Renal pelvis (tissue), 1 donor: ENCODE measurements at regions not wholly inside any gene's neighbourhood (a gene's known extent, or its start where the extent isn't known, plus 50 kb on each side); places are given as distances from the start of the nearest gene placed in this dataset.
"Not testable (repeated sequence)": the region's sequence is repeated elsewhere in the genome, so short reads cannot be mapped to it uniquely, and the experiment has no call there.

Source experiments
- DNase-seq: peaks from one replicate; pipeline ENCODE4 v3.0.0-alpha.2; 2013

DNA sequence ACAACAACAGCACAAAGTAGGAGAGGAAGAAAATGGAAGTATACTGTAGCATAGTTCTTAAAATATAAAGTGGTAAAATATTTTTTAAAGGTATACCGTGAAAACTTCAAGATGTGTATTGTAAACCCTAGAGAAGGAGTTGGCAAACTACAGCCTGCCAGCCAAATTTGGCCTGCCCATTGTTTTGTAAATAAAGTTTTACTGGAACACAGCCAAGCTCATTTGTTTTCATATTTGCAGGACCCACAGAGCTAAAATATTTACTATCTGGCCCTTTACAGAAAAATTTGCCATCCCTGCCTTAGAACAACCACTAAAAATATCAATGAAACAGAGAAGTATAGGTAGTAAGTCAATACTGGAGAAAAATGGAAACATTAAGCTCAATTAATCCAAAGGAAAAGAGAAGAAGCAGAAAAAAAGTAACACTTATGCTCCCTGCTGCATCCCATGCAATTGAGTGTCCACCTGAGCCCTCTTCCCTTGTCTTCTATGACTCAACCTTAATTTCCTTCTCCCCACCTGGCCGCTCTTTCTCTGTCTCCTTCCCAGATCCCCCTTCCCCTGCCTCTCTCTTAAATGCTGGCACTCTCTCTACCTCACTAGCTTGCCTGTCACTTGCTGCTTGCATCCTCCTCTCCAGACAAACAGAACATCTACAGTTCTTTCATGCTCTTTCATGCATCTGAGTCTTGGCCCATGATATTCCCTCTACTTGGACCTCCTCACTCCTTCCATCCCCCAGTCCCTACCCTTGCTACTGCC is 50.6 kb upstream of the FER start:
- no peak for DNase-seq

DNA sequence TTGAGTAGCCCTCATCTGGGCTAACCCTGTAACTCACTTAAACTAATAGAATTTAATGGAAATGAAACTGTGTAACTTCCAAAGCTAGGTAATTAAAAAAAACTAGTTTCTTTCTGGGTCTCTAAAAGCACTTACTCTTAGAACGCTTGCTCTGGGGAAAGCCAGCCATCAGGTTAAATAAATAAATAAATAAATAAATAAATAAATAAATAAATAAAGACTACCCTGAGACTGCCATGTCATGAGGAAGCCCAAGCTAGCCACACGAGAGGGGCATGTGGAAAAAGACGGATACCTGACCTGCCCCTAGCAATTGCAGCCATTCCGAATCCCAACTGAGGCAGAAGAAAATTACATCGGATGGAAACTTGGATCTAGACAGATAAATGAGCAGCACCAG is 51.3 kb upstream of the FER start:
- DNase-seq = no peak

DNA sequence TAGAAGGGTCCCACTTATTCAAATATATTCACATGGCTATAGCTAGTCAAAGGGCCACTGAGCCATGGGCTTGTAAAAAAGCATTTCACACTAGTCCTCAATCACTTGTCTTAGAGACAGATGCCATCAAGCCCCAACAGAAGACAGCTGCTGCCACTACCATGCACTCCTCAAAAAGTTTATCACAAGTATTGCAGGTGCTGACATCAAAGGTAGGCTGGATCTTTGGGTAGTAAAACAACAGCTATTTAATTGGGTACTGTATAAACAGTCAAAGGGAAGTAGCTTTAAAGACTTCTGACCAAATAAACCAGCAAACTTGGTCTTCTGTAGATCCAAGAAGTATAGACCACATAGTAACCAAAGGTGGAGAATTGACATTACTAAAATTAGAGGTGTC is 59.2 kb upstream of the FER start:
- no peak for DNase-seq

DNA sequence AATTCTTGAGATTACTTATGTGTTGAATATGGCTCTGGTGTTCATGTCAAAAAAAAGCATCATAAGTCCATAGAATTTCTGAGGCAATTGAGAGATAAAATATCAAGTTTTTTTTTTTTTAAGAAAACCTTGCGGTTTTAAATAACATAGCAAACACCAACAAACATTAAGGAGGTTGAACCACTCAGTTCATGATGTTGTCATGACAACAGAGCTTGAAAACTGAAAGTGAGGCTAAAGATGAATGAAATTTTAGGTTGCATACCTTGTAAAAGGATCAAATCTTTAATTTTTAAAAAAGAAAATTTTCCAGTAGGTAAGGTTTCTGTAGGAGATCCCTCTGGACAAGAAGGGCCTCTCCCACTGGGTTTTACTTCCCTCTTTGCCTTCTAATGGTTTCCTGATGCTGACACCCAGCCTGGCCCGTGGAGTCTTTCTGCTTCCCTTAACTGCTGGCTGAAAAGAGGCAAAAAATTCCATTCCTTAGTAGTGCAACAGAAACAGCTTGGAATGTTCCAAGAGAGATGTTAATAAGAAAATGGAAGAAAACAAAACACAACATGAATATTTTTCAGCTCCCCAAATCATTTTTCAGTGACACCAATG is 60.0 kb upstream of the FER start:
- no peak for DNase-seq

- no peak for DNase-seq
Measured at GRCh38 chr5:108686676-108687075, 61.0 kb upstream of the FER start.

DNA sequence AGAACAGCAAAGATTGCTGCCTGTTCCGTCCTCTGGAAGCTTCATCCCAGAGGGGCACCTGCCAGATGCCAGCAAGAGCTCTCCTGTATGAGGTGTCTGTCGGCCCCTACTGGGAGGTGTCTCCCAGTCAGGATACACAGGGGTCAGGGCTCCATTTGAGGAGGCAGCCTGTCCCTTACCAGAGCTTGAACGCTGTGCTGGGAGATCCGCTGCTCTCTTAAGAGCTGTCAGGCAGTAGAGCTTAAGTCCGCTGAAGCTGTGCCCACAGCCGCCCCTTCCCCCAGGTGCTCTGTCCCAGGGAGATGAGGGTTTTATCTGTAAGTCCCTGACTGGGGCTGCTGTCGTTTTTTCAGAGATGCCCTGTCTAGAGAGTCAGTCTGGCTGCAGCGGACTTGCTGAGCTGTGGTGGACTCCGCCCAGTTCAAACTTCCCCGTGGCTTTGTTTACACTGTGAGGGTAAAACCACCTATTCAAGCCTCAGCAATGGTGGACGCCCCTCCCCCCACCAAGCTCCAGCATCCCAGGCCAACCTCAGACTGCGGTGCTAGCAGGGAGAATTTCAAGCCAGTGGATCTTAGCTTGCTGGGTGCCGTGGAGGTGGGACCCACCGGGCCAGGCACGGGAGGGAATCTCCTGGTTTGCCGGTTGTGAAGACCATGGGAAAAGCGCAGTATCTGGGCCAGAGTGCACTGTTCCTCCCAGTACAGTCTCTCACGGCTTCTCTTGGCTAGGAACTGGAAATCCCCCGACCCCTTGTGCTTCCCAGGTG is 62.1 kb upstream of the FER start:
- not testable (repeated sequence) for DNase-seq

DNA sequence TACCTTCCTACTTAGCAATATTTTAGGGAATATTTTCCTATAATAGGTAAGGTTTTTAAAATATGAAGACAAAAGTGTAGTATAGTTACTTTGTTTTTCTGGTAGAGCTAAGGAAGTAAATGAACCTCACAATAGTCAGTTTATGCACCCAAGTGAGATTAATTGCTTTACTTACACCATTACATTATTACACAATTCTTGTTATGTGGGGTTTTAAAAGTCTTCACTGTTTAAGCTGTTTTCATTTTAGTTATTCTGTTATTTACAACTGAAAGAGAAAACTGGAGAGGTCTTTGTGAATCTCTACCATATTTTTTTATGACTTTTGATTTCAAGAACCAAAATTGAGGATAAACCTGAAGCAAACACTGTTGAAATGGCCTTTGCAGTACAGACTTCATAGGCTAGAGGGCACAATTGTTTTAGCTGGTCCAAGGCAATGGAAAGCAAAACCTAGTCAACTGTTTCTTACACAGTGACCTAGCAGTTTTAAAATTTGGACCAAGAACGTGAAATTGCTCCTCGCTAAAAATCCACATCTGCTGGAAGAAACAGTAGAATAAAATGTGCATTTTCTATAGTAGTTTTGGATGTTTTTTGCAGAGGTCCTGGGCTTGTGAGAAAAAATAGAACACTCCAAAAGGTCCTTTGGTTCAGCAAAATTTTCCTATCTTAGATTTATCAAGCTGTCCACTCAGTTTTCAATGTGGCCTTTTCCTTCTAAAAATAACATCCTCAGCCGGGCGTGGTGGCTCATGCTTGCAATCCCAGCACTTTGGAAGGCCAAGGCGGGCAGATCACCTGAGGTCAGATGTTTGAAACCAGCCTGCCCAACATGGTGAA is 66.4 kb upstream of the FER start:
- DNase-seq = peak; percentile 66

GRCh38 chr5:108678091-108678490 is 69.6 kb upstream of the FER start:
- no peak for DNase-seq

DNA sequence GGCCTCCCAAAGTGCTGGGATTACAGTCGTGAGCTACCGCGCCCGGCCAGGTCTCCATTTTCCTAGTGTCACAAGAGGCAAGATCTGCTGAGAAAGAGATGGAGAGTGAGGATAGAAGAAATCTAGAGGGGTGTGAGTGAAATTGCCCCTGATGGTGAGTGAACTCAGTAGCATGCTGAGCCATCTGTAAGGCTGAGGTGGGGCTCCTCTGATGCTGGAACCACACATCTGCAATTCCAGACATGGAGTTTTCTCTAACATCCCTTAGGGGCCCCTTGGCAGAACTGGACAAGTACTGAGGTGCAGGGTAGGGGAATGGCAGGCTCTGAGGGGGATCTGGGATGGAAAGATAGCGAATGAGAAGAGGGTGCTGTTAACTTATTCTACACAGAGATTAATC is 72.0 kb upstream of the FER start:
- DNase-seq = no peak

GRCh38 chr5:108672639-108673038 is 75.1 kb upstream of the FER start:
- DNase-seq = no peak

DNA sequence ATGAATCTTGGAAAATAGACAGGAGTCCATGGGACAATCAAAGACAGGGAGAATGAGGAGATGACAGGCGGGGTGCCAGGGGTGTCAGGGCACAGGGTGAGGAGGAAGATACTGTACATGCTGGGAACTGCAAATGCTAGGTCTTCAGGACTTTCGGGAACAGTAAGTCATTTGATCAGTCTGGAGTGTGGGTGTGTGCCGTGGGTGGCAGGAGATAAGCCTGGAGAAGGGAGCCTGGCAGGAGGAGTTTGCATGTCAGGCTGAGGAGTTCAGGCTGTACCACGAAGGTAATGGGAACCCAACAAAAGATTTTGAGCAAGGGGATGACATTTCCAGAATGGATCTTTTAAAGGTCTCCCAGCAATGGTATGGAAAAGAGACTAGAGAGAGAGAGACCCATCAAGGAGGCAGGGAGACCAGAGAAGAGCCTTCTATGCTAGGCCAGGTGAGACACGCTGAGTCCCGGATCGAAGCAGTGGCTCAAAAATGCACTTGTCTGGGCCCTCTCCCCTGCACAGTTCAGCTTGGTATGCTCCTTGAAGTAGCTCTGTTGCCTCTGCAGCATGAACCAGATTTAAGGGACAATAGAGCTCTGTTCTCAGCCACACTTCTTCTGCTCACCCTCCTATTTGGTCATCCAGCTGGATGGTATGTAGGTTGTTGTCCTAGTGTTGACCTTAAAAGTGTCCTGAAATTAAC is 77.0 kb upstream of the FER start:
- no peak for DNase-seq

- no peak for DNase-seq
Measured at GRCh38 chr5:108669462-108669861, 78.2 kb upstream of the FER start.

DNA sequence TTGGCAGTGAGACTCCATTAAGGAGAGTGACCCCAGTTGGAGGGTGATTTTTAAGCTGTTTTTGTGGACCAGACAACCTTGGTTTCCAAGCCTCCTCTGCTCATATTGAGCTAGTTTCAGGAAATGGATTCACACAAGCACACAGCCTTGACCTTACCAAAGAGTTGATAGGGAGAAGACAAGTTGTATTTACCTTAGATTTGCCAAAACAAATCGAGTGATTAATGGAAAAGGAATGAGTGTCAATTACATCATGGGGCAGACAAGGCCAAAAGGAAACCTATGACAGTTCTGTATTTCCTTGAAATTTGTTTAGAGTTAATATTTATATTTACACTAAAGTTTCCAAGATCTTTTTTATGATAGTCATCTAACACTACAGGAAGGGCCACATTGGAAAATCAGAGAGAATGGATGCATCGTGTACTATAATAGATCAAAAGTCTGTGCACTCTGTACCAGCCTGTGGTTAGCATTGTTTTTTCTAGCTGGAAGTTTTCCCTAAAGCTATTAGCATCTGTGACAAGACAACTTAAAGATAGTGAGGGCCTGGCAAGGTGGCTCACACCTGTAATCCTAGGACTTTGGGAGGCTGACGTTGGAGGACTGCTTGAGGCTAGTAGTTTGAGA is 86.0 kb upstream of the FER start:
- DNase-seq = no peak

DNA sequence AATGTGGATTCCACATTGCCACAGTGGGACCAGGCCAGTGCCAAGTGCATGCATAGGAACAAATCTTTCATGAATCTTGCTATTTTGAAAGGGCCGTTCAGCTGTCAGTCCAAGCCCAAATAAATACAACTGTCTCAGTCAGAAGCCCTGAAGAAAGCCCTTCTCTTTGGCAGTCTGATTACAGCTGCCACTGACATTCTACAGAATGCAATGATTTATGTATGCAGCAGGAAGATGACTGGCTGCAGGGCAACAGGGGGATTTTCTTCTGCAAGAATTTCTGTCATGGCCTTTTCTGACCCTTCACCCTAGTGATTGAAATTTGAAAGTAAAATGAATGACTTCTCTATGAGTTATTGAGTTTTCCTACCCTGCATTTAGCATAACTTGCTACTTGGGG is 86.7 kb upstream of the FER start:
- DNase-seq = no peak

DNA sequence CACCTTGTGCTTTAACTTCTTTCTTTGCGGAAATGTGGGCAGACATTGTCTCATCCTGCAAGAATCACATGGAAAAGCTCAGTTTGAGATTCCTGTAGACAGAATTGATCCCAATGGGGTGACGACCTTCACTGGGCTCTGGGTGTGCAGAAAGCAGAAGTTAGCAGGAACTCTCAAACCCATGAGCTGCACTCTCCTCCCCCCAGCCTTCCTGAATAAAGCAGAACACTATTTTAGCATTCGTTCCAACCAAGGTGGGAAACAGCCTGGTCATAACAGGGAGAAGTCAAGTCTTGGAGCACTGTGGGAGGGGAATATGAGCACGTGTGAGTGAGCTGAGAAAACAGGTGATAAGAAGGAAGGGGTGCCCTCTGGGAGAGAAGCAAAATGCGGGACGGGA is 87.4 kb upstream of the FER start:
- no peak for DNase-seq

DNA sequence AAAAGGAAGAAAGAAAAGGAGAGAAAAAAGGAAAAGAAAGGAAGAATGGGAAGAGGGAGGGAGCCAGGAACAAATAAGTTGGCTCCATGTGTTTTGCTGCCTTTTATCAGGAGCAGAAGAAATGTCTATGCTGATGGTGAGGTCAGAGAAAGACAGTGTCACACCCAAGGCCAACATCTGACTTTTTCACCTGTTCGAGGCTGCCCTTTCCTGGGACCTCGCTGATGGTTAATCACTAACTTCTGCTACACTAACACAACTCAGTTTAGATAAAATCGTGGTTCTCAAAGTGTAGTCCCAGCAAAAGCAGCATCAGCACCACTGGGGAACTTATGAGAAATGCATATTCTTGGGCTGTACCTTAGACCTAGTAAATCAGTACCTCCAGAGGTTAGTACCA is 88.2 kb upstream of the FER start:
- no peak for DNase-seq

DNA sequence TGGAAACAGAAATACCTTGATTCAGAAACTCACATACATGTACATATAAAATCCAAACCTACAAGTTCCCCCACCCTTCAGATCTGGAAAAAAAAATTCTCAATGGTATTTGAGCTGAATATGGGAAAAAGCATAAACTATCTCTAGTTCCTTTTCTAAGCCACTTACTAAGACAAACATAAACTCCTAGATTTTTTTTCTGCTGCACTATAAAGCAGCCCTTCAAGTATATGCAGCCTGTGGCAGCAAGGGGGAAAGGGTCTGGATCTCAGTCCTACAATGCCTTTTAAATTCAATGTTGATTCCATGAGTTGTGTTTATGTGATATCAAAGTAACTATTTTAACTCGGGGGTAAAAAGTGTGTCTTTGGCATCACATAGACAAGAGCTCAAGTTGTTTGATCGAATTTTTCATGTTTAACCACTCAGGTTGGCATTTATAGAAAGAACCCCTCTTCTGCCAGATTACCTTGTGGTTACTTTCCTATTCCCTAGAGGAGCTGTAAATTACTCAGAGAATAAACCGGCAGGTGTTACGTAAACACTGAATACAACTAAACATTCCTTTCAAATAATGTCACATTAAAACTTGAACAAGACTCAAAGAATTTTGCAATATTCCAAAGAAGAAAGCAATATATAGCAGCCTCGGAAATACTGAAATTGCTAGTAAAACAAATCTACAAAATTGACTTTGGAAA is 91.8 kb upstream of the FER start:
- no peak for DNase-seq

DNA sequence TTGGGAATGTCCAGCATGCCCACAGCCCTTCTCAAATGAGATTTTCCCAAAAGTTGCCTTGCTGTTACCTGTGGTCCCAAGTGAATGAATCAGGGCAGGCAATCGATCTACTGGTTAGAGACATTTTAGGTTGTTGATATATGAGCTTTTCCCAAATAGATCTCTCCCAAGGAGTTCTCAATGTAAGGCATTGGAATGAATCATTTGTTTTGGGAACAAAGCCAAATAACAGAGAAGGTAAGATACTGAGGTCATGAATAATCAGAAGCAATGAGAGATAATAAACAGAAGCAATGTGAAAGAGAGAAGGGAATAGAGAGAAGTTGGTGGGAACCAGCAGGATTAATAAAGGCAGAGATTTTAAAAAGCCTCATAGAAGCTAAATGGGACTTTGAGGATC is 93.6 kb upstream of the FER start:
- no peak for DNase-seq

- DNase-seq = no peak
Measured at GRCh38 chr5:108653201-108653600, 94.5 kb upstream of the FER start.

DNA sequence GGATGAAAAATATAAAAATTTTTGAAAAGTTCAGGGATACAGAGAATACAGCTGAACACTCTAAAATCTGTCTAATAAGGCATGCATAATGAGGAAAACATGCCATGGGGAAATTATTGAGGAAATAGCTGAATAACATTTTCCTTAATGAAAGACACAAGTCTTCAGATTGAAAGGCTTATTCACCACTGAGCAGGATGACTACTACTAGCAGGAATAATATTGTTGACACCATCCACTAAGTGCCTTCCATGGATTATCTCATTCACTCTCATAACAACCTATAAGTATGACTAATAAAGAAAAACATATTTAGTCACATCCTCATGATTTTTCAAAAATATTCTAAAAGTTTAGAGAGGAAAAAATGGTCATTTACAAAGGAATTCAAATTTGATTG is 96.7 kb upstream of the FER start:
- DNase-seq = no peak

DNA sequence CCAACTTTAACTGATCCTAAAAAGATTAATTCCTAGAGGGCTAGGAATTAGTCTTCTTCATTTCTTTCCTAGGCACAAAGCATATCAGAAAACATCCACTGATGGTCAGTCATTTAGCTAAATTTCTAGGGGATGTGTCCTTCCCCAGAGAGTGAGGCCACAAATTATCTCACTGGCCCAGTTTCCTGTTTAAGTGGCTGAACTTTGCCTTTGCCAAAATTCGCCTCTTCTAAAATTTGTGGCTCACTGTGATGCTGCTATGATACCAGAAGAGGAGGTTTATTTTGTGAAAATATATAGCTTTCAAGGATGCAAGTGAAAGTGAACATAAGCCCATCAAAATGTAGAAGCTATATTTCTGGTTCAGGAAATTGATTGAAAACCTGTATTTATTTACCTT is 98.1 kb upstream of the FER start:
- no peak for DNase-seq
